ENCODE measurements at regions not wholly inside any gene's neighbourhood (a gene's known extent, or its start where the extent isn't known, plus 50 kb on each side); places are given as distances from the start of the nearest gene placed in this dataset.

DNA sequence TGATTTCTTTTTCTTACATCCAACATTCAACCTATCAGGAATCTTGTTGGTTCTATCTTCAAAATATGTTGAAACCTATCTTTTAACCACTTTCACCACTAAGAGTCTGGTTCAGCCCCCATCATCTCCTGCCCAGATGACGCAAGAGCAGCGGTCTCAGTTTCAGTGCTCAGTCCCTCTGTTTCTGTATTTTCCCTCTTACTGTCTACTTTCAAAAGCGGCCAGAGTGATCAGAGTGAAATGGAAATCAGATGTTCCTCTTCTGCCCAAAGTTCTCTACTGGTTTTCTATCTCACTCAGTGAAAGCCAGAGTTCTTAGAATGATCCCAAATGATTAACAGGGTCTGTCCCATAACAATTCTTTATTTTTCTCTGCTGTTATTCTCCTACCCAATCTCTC is 147.9 kb upstream of the PDE7B start:
- TF ChIP-seq POLR2A (IDR thresholded peaks at IDR 0.05) (no peak), POLR2AphosphoS5 (IDR thresholded peaks at IDR 0.05) (no peak)
- TF ChIP-seq, protein P1, sequence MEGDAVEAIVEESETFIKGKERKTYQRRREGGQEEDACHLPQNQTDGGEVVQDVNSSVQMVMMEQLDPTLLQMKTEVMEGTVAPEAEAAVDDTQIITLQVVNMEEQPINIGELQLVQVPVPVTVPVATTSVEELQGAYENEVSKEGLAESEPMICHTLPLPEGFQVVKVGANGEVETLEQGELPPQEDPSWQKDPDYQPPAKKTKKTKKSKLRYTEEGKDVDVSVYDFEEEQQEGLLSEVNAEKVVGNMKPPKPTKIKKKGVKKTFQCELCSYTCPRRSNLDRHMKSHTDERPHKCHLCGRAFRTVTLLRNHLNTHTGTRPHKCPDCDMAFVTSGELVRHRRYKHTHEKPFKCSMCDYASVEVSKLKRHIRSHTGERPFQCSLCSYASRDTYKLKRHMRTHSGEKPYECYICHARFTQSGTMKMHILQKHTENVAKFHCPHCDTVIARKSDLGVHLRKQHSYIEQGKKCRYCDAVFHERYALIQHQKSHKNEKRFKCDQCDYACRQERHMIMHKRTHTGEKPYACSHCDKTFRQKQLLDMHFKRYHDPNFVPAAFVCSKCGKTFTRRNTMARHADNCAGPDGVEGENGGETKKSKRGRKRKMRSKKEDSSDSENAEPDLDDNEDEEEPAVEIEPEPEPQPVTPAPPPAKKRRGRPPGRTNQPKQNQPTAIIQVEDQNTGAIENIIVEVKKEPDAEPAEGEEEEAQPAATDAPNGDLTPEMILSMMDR (IDR thresholded peaks at IDR 0.05), result no peak

All from sigmoid colon (tissue), 4 donors.